GM13976 (cell line): ENCODE measurements at regions not wholly inside any gene's neighbourhood (a gene's known extent, or its start where the extent isn't known, plus 50 kb on each side); places are given as distances from the start of the nearest gene placed in this dataset.
"Not testable (repeated sequence)": the region's sequence is repeated elsewhere in the genome, so short reads cannot be mapped to it uniquely, and the experiment has no call there.

ENCODE experiments used
- DNase-seq: peaks from one replicate; pipeline ENCODE4 v3.0.0; 2012; ENCODE audit warnings: low spot score
- CTCF ChIP-seq: IDR thresholded peaks from 2 replicates; pipeline ENCODE4 v1.5.1; 2012; ENCODE audit warnings: borderline replicate concordance, mild to moderate bottlenecking; ENCODE audit not compliant: insufficient read depth; ENCODE audit errors: extremely low read depth, missing control alignments, control extremely low read depth
- in situ Hi-C: fragments of 300-500 bp; cut with MboI; formaldehyde crosslinking; loops from one replicate; pipeline ENCODE4 v1.12.0; 2022; ENCODE audit warnings: low sequenced_read_pairs, mixed read lengths, inconsistent platforms; ENCODE audit not compliant: unreplicated experiment

- no peak for DNase-seq
- no peak for TF ChIP-seq CTCF
- in situ Hi-C loops = no loop called here
Measured at GRCh38 chr1:240722788-240723187, 110.8 kb upstream of the GREM2 start.

GRCh38 chr1:240720976-240721375, 109.0 kb upstream of the GREM2 start:
- no peak for TF ChIP-seq CTCF
- DNase-seq = no peak
- in situ Hi-C loops = no loop called here

- in situ Hi-C loops = no loop called here
- no peak for TF ChIP-seq CTCF
- no peak for DNase-seq
Measured at GRCh38 chr1:240719953-240720700, 108.2 kb upstream of the GREM2 start.

- in situ Hi-C loops, DNase-seq: not testable (repeated sequence)
Measured at GRCh38 chr1:240716538-240716937, 104.6 kb upstream of the GREM2 start.

- in situ Hi-C loops = no loop called here
- no peak for TF ChIP-seq CTCF
- no peak for DNase-seq
Measured at GRCh38 chr1:240714568-240715292, 102.8 kb upstream of the GREM2 start.

- in situ Hi-C loops = no loop called here
- no peak for DNase-seq
- TF ChIP-seq CTCF = no peak
Measured at GRCh38 chr1:240712014-240712731, 100.2 kb upstream of the GREM2 start.

- no peak for TF ChIP-seq CTCF
- no peak for DNase-seq
- in situ Hi-C loops = no loop called here
Measured at GRCh38 chr1:240711020-240711419, 99.1 kb upstream of the GREM2 start.
